ENCODE measurements at regions not wholly inside any gene's neighbourhood (a gene's known extent, or its start where the extent isn't known, plus 50 kb on each side); places are given as distances from the start of the nearest gene placed in this dataset.
A peak's percentile ranks its signal among the peaks of the same experiment; 100 is the strongest.
"Not testable (repeated sequence)": the region's sequence is repeated elsewhere in the genome, so short reads cannot be mapped to it uniquely, and the experiment has no call there.

DNA sequence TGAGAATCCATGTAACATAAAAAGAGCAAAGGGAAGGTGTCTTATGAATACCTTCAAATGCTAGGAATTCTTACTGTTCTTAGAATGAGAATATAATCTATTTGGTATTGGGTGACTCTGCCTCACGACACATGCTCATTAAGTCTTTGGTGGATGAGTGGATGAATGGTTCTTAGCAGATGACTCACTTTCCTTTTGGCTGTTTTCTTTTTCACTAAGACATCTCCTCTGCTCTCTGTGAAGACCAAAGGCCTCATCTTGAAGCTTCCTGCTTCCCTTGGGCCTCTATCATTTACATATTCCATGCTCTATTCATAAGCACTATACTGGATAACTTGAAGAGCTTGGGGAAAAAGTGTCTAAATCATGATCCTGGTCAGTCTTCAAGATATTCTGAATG is 468.1 kb downstream of the SPATA31D1 start:
- no peak for DNase-seq

- DNase-seq = no peak
Observed at GRCh38 chr9:82457298-82457697, 468.7 kb downstream of the SPATA31D1 start.

DNA sequence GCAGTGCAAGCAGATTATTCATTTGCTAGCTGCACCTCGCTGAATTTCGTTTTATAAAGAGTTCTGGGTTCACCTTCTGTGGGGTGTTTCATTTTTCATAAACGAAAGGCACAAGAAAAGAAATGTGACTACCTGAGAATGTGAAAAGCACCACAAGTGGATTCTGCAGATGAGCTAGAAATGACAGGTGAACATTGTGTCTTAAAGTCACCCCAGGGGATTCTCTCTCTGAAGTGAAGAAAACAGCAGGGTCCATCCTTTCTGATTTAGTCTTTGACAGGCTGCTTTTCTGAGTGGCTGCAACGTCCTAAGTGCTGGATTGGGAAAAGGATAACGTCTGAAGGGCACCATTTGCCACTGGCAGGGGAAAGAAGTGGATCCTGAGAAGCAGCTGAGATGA is 469.3 kb downstream of the SPATA31D1 start:
- DNase-seq = no peak

GRCh38 chr9:82458296-82458695 is 469.7 kb downstream of the SPATA31D1 start:
- no peak for DNase-seq

DNA sequence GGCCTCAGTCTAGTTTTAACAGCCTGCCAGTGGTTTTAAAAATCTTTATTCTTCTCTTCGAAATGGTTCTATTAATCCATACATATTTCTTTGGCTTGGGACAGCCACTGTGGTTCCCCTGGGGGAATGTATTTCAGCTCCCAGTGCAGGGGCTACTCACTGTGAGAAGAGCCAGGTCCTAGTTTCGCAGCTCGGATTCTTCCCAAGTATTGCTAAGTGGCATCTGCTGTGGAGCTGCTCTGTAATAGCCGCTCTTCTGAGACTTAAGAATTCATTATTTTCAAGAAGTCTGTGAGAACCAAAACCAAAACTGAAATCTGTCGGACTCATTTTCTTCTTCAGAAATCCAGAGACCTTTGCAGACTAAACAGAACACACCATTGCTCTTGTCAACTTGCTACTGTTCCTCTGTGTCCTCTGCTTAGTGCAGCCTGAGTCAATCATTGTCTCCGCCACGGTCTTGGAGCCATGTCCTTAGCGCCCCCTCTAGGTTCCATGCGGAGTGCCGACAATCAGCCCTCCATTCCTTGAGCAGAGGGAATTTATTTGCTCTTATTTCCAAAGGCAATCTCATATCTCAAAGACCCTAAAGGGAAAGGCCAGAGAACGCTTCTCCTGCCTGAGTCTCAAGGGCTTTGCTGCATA is 478.2 kb downstream of the SPATA31D1 start:
- DNase-seq = peak; percentile 71

DNA sequence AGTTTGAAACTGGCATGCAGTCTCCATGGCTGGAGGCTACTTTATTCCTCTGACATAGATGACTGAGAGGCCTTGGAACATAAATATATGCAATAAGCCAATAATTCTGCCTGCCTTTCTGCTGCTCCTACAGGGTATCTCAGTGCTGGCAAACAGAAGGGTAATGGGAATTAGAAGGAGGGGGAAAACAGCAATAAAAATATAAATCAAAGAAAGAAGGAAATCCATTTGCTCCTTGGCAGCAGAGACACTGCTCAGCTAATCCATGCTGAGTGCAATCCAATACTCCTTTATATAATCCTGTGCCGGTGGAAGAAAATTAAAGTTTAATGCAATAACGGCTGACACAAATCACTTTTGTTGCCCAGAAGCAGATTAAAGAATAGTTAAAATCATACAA is 478.9 kb downstream of the SPATA31D1 start:
- DNase-seq = no peak

DNA sequence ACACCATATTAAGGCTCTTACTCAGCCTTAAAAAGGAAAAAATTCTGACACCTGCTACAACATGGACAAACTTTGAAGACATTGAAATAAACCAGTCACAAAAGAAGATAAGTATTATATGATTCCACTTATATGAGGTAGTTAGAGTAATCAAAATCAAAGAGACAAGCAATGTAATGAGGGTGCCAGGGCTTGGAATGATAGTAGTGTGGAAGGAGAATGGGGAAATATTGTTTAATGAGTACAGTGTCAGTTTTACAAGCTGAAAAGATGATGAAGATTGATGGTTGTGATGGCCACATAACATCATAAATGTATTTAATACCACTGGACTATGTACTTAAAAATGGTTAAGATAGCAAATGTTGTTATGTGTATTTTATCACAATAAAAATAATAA is 485.7 kb downstream of the SPATA31D1 start:
- DNase-seq = no peak

DNA sequence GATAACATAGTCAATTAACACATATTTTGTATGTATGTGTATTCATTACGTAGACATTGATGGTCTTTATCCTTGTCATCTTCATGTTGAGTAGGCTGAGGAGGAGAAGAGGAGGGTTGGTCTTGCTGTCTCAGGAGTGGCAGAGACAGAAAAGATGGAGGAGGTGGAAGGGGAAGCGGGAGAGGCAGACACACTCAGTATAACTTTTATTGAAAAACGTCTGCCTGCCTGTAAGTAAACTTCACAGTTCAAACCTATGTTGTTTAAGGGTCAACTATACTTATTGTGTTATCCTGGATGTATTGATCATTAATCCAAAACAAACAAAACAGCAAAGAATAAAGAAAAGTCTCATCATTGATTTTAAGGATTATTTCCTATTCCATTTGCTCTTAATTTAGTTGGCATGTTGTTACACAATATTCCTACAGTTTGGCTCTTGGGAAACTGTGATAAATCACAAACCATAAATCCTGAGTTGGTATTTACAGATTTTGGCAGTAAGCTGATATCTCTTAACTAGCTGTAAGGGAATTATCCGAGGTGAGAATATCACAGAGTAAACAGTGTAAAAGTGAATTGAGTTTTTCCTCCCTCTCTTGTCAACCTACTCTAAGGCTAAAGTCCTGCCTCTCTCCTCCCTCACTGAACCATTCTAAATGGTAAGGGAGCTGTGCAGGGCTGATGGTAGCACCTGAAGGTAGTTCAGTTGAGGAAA is 487.2 kb downstream of the SPATA31D1 start:
- DNase-seq = no peak

GRCh38 chr9:82480921-82481320 is 492.3 kb downstream of the SPATA31D1 start:
- DNase-seq = no peak

GRCh38 chr9:82487935-82488312 is 499.4 kb downstream of the SPATA31D1 start:
- no peak for DNase-seq

DNA sequence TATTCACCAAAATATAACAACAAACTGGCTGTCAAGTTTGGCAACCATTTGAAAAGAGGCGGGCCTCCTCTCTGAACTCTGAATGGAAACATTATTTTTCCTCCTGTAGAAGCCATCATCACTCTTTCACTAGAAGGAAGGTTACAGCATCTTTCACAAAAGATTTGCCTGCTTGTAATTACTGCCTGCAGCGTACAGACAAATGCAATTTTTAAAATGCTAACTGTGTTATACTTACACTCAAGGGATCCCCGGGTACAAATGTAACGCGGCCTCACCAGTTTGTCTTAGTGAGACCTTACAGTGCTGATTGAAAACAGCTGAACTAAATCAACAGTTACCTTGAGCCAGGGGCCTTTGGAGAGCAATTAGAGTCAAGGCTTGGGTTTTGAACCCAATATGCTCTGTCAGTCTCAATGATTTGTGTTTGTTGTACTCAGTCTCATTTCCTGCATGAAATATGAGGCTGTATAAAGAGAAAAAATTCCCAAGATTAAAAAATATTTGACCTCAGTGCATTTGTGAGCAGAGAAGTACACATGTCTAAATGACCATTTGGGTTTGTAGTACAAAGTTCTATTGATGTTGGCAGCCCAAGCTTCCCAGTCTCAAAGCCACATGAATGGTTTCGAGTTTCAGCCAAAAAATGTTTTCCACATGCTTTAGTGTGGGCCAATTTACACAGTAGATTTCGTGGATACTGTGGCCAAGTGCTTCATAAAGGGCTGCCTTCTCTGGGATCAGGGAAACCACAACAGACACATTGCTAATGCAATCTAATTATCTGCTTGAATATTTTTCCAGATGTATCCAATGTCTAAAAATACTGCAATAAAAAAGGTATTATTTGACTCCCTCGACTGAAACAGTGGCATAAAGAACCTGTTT is 500.0 kb downstream of the SPATA31D1 start:
- peak; percentile 91 for DNase-seq

GRCh38 chr9:82489201-82489821 is 500.7 kb downstream of the SPATA31D1 start:
- DNase-seq = peak; percentile 40

GRCh38 chr9:82490019-82490499 is 501.5 kb downstream of the SPATA31D1 start:
- DNase-seq = peak; percentile 58

GRCh38 chr9:82490821-82491220 is 502.2 kb downstream of the SPATA31D1 start:
- not testable (repeated sequence) for DNase-seq

DNA sequence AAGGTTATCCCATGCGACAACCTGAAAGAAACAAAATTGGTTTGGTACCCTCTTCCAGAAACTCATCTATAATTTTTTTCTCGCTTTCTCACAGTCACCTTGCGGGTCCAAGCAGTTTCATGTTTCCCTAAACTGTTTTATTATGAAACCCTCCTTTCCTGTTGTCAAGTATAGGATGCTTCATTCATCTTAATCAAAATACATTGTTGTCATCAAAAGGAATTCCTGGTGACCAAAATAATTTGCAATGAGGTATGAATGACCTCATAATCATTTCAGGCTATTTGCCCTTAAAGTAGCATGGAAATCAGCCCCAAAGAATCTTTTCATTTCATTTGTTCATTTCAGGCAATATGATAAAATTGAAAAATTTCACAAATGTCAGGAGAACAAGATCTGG is 503.0 kb downstream of the SPATA31D1 start:
- no peak for DNase-seq

GRCh38 chr9:82492274-82492673 is 503.7 kb downstream of the SPATA31D1 start:
- no peak for DNase-seq

GRCh38 chr9:82495884-82496777 is 507.6 kb downstream of the SPATA31D1 start:
- no peak for DNase-seq

GRCh38 chr9:82498541-82499317 is 510.2 kb downstream of the SPATA31D1 start:
- DNase-seq = no peak

- DNase-seq = no peak
Observed at GRCh38 chr9:82499337-82499736, 510.8 kb downstream of the SPATA31D1 start.

DNA sequence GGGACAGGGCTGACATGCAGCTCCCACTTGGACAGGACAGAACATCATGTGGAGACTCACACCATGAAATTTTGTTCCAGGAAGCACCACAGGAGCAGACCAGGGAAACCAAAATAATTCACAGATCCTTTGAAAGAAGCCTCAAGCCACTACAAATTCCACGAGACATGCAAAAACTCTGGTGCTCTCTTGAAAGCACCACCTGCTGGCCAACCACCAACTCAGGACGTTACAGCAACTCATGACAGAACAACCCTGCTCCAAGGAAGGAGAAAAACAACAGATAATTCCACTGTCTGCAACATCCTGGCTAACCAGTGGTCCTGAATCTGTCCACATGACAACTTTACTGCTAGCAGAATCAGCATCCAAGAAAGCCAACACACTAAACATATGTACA is 516.0 kb downstream of the SPATA31D1 start:
- no peak for DNase-seq

DNA sequence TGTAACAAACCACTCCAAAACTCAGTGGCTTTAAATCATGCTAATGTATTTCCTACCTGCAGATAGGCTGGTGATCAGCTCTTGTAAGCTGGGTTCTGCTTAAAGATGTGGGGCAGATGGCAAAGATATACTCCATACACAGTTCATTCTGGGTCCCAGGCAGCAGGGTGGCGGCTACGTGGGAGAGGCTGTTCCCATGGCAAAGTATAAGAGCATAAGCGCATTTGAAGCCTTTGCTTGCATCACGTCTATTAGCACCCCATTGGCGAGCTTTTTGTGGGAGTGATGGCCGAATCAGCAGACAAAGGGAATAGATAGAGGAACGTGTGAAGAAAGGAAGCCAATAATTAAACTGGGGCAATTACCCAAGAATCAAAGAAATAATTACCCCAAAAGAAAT is 523.1 kb downstream of the SPATA31D1 start:
- no peak for DNase-seq
